Fibroblast of lung (primary cell): ENCODE measurements at regions not wholly inside any gene's neighbourhood (a gene's known extent, or its start where the extent isn't known, plus 50 kb on each side); places are given as distances from the start of the nearest gene placed in this dataset.

Experiments used
- EZH2 ChIP-seq: IDR thresholded peaks from 2 replicates; pipeline ENCODE4 v1.5.1; 2012; ENCODE audit warnings: low read length, control low read depth, mild to moderate bottlenecking; ENCODE audit errors: missing control alignments
- TF ChIP-seq, protein P1 (sequence below), 2 donors: IDR thresholded peaks in 1 of 2; conservative IDR thresholded peaks in 1 of 2; 1 replicate in 1 of 2; 2 replicates in 1 of 2; pipeline ENCODE4 v1.5.1; 2011 to 2012; ENCODE audit warnings: low read length in 2 of 2, control low read depth in 1 of 2, inconsistent platforms in 1 of 2, low read depth in 1 of 2, mild to moderate bottlenecking in 1 of 2

DNA sequence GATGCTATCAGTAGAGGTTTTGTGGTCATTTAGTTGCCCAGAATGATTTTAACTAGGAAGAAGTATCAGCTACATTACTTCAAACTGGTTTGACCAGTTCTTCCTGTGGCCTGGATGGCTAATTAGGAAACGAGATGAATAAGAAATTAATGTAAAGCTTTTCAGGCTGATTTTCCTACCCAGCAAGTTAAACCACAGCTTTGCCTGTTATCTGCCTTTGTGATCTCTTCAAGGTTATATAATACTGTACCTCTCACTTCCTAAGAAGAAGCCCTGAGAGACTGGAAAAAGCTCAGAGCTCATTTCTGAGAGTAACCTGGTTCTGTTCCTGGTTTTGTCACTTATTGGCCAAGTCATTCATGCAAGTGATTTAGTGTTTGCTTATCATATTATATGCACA, 782.2 kb upstream of the GOLIM4 start:
- TF ChIP-seq EZH2, result no peak
- TF ChIP-seq, protein P1, sequence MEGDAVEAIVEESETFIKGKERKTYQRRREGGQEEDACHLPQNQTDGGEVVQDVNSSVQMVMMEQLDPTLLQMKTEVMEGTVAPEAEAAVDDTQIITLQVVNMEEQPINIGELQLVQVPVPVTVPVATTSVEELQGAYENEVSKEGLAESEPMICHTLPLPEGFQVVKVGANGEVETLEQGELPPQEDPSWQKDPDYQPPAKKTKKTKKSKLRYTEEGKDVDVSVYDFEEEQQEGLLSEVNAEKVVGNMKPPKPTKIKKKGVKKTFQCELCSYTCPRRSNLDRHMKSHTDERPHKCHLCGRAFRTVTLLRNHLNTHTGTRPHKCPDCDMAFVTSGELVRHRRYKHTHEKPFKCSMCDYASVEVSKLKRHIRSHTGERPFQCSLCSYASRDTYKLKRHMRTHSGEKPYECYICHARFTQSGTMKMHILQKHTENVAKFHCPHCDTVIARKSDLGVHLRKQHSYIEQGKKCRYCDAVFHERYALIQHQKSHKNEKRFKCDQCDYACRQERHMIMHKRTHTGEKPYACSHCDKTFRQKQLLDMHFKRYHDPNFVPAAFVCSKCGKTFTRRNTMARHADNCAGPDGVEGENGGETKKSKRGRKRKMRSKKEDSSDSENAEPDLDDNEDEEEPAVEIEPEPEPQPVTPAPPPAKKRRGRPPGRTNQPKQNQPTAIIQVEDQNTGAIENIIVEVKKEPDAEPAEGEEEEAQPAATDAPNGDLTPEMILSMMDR (conservative IDR thresholded peaks at IDR 0.05 in 1 of 2, IDR thresholded peaks at IDR 0.05 in 1 of 2; ENCODE audit: low read depth in 1 of 2, low read length in 2 of 2), result no peak
